GM21515 (cell line): ENCODE measurements at regions not wholly inside any gene's neighbourhood (a gene's known extent, or its start where the extent isn't known, plus 50 kb on each side); places are given as distances from the start of the nearest gene placed in this dataset.

Source experiments
- ATAC-seq: cut with Tn5 transposase; IDR thresholded peaks from one replicate; pipeline ENCODE4 v1.9.1; 2021; ENCODE audit not compliant: unreplicated experiment

GRCh38 chr12:70151993-70152392, 91.2 kb upstream of the CNOT2 start:
- ATAC-seq: no peak

- ATAC-seq: no peak
These were observed 89.1 kb upstream of the CNOT2 start for GRCh38 chr12:70154087-70154638.

GRCh38 chr12:70154960-70155589, 88.2 kb upstream of the CNOT2 start:
- ATAC-seq: no peak

GRCh38 chr12:70157099-70157498, 86.1 kb upstream of the CNOT2 start:
- no peak for ATAC-seq

GRCh38 chr12:70165450-70165849, 77.8 kb upstream of the CNOT2 start:
- ATAC-seq: no peak

- ATAC-seq: no peak
These were observed 66.9 kb upstream of the CNOT2 start for GRCh38 chr12:70176290-70176689.

- no peak for ATAC-seq
These were observed 65.6 kb upstream of the CNOT2 start for GRCh38 chr12:70177631-70178030.

- no peak for ATAC-seq
These were observed 65.2 kb upstream of the CNOT2 start for GRCh38 chr12:70178038-70178437.

GRCh38 chr12:70180130-70180529, 63.1 kb upstream of the CNOT2 start:
- ATAC-seq: no peak

GRCh38 chr12:70185301-70185700, 57.9 kb upstream of the CNOT2 start:
- no peak for ATAC-seq

- ATAC-seq: no peak
These were observed 56.8 kb upstream of the CNOT2 start for GRCh38 chr12:70186436-70186835.

GRCh38 chr12:70190262-70191010, 52.8 kb upstream of the CNOT2 start:
- no peak for ATAC-seq
